ENCODE measurements at regions not wholly inside any gene's neighbourhood (a gene's known extent, or its start where the extent isn't known, plus 50 kb on each side); places are given as distances from the start of the nearest gene placed in this dataset.

DNA sequence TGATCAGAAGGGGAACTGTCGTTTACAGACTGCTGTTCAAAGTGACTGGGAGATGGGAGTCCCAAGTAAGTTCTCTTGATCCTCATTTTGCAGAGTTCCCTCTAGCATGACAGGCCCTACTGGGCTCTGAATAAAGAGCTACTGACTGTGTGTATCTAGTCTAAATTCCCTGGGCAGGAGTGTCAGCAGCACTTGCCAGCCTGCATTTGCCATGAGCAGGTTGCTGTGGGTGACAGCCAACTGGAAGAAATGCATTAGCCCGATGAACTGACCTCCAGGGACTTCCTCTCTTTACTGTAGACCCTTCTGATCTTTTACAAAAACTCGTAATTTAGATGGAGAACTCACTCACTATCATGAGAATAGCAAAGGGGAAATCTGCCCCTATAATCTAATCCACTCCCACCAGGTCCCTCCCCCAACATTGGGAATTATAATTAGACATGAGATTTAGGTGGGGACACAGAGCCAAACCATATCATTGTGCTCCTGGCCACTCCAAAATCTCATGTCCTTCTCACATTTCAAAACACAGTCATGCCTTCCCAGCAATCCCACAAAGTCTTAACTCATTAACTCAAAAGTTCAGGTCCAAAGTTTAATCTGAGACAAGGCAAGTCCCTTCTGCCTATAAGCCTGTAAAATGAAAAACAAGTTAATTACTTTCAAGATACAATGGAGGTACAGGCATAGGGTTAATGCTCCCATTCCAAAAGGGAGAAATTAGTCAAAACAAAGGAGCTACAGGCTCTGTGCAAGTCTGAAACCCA is 78.9 kb upstream of the CXCL14 start:
- no peak for DNase-seq

DNA sequence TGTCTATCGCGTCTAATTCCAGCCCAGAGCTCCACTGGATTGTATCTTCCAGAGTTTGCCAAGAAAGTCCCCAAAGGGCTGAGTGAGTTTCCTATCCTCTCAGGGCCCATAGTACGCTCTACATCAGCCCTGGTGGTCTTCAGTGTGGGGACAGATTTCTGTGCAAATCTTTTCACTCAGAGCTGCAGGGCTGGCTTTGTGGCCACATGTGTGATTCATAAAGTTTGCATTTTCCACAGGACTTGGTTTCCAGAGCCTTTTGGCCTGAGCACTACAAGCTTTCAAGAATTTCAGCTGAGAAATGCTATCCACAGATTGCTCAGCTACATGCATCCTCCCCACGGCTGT is 76.7 kb upstream of the CXCL14 start:
- no peak for DNase-seq

DNA sequence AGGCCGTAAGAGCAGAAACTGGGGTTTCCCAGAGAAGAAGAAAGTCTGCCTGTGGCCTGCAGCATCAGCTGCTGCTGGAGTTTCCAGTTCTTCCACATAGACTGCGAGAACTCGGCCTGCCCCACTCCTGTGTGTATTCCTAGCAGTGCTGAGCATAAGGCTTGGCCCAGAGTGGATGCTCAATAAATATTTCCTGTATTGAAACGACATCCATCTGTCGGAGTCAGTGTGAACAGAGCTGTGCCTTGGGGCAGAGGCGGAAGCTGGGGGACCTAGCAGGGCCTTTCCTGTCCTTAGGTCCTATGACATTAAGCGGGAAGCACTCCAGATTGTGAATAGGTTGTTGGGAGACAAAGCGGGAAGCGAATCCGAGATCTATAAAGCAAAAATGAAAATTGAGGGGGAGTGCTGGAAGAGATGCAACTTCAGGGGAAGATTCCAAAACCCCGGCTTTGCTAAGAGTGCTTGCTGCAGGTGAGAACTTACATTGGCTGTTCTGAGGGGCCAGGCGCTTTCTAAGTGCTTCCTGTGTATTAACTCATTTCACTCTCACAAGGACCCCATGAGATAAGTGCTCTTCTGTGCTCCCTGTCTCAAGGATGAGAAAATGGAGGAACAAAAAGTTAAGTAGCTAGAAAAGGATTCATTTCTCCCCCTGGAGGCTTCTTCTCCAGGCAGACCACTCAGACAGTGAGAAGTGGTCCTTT is 76.1 kb upstream of the CXCL14 start:
- no peak for DNase-seq

GRCh38 chr5:135651156-135651555 is 72.4 kb upstream of the CXCL14 start:
- DNase-seq: no peak

DNA sequence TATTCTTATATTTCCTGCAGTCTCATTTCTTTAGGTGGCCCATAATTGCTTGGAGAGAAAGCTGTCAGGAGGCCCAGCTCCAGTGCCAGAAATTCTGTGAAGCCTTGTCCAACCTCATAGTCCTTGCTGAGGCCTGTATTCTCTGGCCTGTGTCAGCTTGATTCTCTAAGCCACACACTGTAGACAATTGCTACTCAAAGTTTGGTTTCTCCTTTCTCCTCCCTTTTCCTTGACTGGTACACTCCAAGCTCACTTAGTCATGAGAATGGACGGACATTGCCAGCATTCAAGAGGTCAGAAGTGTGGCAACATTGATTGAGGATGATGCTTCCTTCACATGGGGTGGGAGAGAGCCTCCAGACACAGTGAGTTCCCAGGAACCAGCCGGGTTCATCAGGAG is 71.3 kb upstream of the CXCL14 start:
- DNase-seq: no peak

GRCh38 chr5:135649435-135649834 is 70.6 kb upstream of the CXCL14 start:
- no peak for DNase-seq

DNA sequence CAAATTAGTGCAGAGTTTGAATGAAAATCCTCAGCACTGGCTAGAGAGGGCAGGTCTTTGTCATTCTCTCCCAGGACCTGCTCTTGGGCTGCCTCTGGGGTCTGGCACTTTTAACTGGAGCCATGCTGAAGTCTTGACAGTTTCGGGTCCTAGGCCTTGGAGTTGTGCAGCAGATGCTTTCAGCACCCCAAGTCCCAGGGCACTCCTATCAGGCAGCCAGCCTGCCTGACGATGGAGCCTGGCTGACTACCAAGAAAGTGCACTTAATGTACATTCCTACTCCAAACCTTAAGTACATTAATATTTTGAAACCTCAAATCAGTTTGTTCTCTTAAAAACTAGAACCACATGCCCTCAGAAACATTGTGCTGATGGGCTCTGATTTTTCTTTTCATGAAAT is 69.3 kb upstream of the CXCL14 start:
- no peak for DNase-seq

- no peak for DNase-seq
Observed at GRCh38 chr5:135645336-135646180, 66.8 kb upstream of the CXCL14 start.

GRCh38 chr5:135644816-135645215 is 66.0 kb upstream of the CXCL14 start:
- no peak for DNase-seq

GRCh38 chr5:135643881-135644766 is 65.3 kb upstream of the CXCL14 start:
- no peak for DNase-seq

- DNase-seq: no peak
Observed at GRCh38 chr5:135642934-135643333, 64.1 kb upstream of the CXCL14 start.

GRCh38 chr5:135642488-135642870 is 63.7 kb upstream of the CXCL14 start:
- no peak for DNase-seq

DNA sequence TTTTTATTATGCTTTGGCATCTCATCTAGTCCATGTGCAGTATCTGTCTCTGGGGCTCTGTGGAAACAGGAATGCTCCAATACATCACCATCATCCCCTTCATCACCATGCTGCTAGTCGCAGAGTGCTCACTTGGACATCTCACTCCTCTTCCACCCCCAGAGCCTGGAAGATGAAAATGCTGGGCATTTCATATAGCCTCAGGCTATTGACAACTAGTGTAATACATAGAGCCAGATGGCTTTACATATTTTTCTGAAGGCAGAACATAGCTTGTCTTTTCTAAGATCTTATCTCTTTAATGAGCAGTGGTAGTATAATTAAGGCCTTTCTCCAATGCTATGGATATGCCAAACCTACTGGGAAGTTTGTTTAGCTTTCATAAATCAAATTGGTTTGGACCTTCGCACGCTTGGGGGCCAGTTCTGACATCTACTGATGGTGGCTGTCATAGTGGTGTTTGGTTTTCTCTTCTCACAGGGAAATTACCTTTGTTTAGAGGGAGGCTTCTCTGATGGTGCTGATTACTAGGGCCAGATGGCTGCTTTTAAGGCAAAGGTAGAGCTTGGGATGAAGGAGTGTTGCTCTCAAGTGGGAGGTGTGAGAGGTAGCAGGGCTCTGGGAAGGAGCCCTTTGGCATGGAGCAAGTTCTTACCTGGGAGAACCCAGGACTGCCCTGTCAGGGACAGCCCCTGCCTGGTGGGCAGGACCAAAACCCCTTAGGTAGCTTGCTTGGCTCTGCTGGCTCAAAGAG is 63.1 kb upstream of the CXCL14 start:
- peak; percentile 75 for DNase-seq

DNA sequence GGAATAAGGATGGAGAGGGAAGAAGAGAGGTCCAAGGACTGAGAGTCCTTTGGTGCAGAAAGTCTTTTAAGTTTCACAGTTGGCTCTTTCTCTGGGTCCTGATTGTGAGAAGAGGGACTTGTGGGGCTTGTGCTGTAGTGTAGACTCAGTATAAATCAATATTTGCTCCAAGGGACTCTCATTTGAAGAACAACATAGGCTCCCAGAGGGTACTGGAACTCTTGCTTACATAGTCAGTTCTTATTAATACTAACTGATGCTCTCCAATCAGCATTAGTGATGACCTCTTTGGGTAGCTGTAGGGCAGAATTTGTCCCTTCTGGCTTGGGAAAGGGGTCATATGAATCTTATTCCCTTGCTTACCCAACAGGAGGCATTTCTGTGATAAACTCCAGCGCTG is 62.5 kb upstream of the CXCL14 start:
- no peak for DNase-seq

GRCh38 chr5:135635451-135635850 is 56.7 kb upstream of the CXCL14 start:
- no peak for DNase-seq

GRCh38 chr5:135632798-135633197 is 54.0 kb upstream of the CXCL14 start:
- no peak for DNase-seq

DNA sequence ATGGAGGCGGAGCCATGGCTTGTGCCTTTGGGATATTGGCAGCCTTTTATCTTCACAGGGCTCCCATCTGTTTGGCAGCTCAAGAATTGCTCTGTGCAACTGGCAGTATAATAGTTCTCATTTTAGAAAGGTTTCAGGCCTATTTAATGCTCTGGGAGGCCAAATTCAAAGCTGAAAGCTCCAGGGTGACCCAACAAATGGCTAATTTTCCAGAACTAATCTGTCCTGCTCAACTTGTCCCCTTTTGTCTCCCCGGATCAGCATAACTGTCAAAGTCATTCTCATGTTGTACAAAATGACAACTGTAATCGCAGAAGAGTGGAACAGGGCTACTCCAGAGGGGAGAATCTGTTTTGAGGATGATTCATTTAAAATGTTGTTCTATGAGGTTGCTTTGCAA is 52.6 kb upstream of the CXCL14 start:
- DNase-seq: no peak

DNA sequence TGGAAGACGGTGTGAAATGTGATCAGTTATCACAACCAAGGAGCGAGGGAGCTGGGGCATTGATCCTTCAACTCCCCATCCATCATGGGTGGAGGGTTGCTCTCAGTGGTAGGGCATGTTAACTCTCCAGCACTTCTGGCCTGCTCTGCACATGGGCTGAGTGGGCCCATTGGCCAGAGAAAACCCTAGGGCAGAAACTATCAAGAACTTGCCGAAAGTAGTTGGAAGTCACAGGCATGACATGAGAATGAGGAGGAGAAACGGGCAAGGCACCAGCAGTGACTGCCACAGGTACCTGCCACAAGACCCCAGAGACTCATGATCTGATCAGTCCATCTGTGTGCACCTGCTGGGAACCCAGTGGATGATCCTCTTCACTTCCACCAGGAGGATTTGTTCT is 50.9 kb upstream of the CXCL14 start:
- no peak for DNase-seq

GRCh38 chr5:135628771-135629563 is 50.2 kb upstream of the CXCL14 start:
- DNase-seq: no peak
